OCI-LY3 (cell line): ENCODE measurements at regions not wholly inside any gene's neighbourhood (a gene's known extent, or its start where the extent isn't known, plus 50 kb on each side); places are given as distances from the start of the nearest gene placed in this dataset.
"Not testable (repeated sequence)": the region's sequence is repeated elsewhere in the genome, so short reads cannot be mapped to it uniquely, and the experiment has no call there.

ENCODE experiments used
- CTCF ChIP-seq: fragments of 200-600, 300-600 bp; sonication (generic); IDR thresholded peaks from 2 replicates; pipeline ENCODE4 v1.5.1; 2014; ENCODE audit warnings: antibody characterized with exemption, low read length, low read depth
- EZH2phosphoT487 ChIP-seq: fragments of 200-600 bp; shearing (Covaris generic); IDR thresholded peaks from 2 replicates; pipeline ENCODE4 v1.6.1; 2018; ENCODE audit warnings: antibody characterized with exemption, mixed run types, low read depth

- not testable (repeated sequence) for TF ChIP-seq CTCF, EZH2phosphoT487
These were observed 63.5 kb downstream of the SYT15B start for GRCh38 chr10:47699854-47700253.
